Glutamatergic neuron (in vitro differentiated cells): ENCODE measurements at regions not wholly inside any gene's neighbourhood (a gene's known extent, or its start where the extent isn't known, plus 50 kb on each side); places are given as distances from the start of the nearest gene placed in this dataset.

Experiments
- DNase-seq: peaks from one replicate; pipeline ENCODE4 v3.0.0; 2022
- H3K27ac Mint-ChIP-seq: one replicate; pipeline ENCODE4 v1.8.0; 2020; ENCODE audit warnings: mild to moderate bottlenecking, mixed read lengths, inconsistent platforms; ENCODE audit not compliant: unreplicated experiment
- H3K27me3 Mint-ChIP-seq: one replicate; pipeline ENCODE4 v1.8.0; 2020; ENCODE audit warnings: mild to moderate bottlenecking, moderate library complexity, mixed read lengths, inconsistent platforms; ENCODE audit not compliant: unreplicated experiment
- H3K36me3 Mint-ChIP-seq: one replicate; pipeline ENCODE4 v1.8.0; 2020; ENCODE audit warnings: mild to moderate bottlenecking, mixed read lengths, inconsistent platforms; ENCODE audit not compliant: unreplicated experiment
- H3K4me1 Mint-ChIP-seq: one replicate; pipeline ENCODE4 v1.8.0; 2020; ENCODE audit warnings: mild to moderate bottlenecking, low read depth, mixed read lengths, inconsistent platforms; ENCODE audit not compliant: unreplicated experiment
- H3K4me3 Mint-ChIP-seq: one replicate; pipeline ENCODE4 v1.8.0; 2020; ENCODE audit warnings: mild to moderate bottlenecking, mixed read lengths, inconsistent platforms; ENCODE audit not compliant: unreplicated experiment
- H3K9me3 Mint-ChIP-seq: one replicate; pipeline ENCODE4 v1.8.0; 2020; ENCODE audit warnings: mild to moderate bottlenecking, moderate library complexity, mixed read lengths, inconsistent platforms; ENCODE audit not compliant: unreplicated experiment
- CTCF ChIP-seq: fragments of 200-600 bp; sonication (generic); IDR thresholded peaks from one replicate; pipeline ENCODE4 v1.5.0; 2021; ENCODE audit not compliant: partially characterized antibody, unreplicated experiment

- no peak for TF ChIP-seq CTCF
- Mint-ChIP-seq H3K27ac (no peak overlapping the region), H3K9me3 (peaks cover 2% of the 10 kb centered on the region), H3K27me3 (no peaks in the 10 kb centered on the region), H3K4me1 (no peaks in the 10 kb centered on the region), H3K4me3 (no peak overlapping the region), H3K36me3 (no peaks in the 10 kb centered on the region)
- no peak for DNase-seq
Observed at GRCh38 chr13:63954683-63955082, 2539.0 kb upstream of the PCDH20 start.

GRCh38 chr13:63948045-63948444, 2532.4 kb upstream of the PCDH20 start:
- Mint-ChIP-seq H3K4me1 (no peaks in the 10 kb centered on the region), H3K27ac (no peak overlapping the region), H3K36me3 (no peaks in the 10 kb centered on the region), H3K4me3 (no peak overlapping the region), H3K27me3 (no peaks in the 10 kb centered on the region), H3K9me3 (no peaks in the 10 kb centered on the region)
- TF ChIP-seq CTCF = no peak
- DNase-seq = no peak

- Mint-ChIP-seq H3K4me3 (no peak overlapping the region), H3K36me3 (no peaks in the 10 kb centered on the region), H3K9me3 (no peaks in the 10 kb centered on the region), H3K27ac (no peak overlapping the region), H3K4me1 (no peaks in the 10 kb centered on the region), H3K27me3 (no peaks in the 10 kb centered on the region)
- DNase-seq = no peak
- TF ChIP-seq CTCF = no peak
Observed at GRCh38 chr13:63944911-63945310, 2529.3 kb upstream of the PCDH20 start.

- TF ChIP-seq CTCF = no peak
- no peak for DNase-seq
- no peaks in the 10 kb centered on the region for H3K9me3 Mint-ChIP-seq
- no peak overlapping the region for H3K27ac Mint-ChIP-seq
- H3K27me3 Mint-ChIP-seq = no peaks in the 10 kb centered on the region
- H3K36me3 Mint-ChIP-seq = no peaks in the 10 kb centered on the region
- H3K4me3 Mint-ChIP-seq = no peak overlapping the region
- H3K4me1 Mint-ChIP-seq = no peaks in the 10 kb centered on the region
Observed at GRCh38 chr13:63942372-63942771, 2526.7 kb upstream of the PCDH20 start.

GRCh38 chr13:63938851-63939250, 2523.2 kb upstream of the PCDH20 start:
- Mint-ChIP-seq H3K4me1 (no peaks in the 10 kb centered on the region), H3K36me3 (no peaks in the 10 kb centered on the region), H3K27ac (no peak overlapping the region), H3K9me3 (no peaks in the 10 kb centered on the region), H3K27me3 (no peaks in the 10 kb centered on the region), H3K4me3 (no peak overlapping the region)
- TF ChIP-seq CTCF = no peak
- no peak for DNase-seq
